Upper lobe of right lung (tissue), 1 donor: ENCODE measurements at regions not wholly inside any gene's neighbourhood (a gene's known extent, or its start where the extent isn't known, plus 50 kb on each side); places are given as distances from the start of the nearest gene placed in this dataset.
"Not testable (repeated sequence)": the region's sequence is repeated elsewhere in the genome, so short reads cannot be mapped to it uniquely, and the experiment has no call there.

ENCODE experiments used
- ATAC-seq: fragments of 200-7000 bp; cut with Tn5 transposase; one replicate; pipeline ENCODE4 v1.9.1; 2020; ENCODE audit warnings: mild to moderate bottlenecking, moderate library complexity
- DNase-seq: peaks from one replicate; pipeline ENCODE4 v3.0.0-alpha.2; 2020
- H3K27ac ChIP-seq: fragments of 200-600 bp; one replicate; pipeline ENCODE4 v1.8.0; 2022
- H3K27me3 ChIP-seq: fragments of 200-600 bp; one replicate; pipeline ENCODE4 v1.8.0; 2022; ENCODE audit warnings: mild to moderate bottlenecking
- H3K36me3 ChIP-seq: fragments of 200-600 bp; one replicate; pipeline ENCODE4 v1.8.0; 2022
- H3K4me1 ChIP-seq: fragments of 200-600 bp; one replicate; pipeline ENCODE4 v1.8.0; 2022
- H3K4me3 ChIP-seq: fragments of 200-600 bp; one replicate; pipeline ENCODE4 v1.8.0; 2022; ENCODE audit warnings: mild to moderate bottlenecking
- H3K9me3 ChIP-seq: fragments of 200-600 bp; one replicate; pipeline ENCODE4 v1.8.0; 2022
- CTCF ChIP-seq: fragments of 200-600 bp; IDR thresholded peaks from one replicate; pipeline ENCODE4 v1.8.0; 2022; ENCODE audit warnings: antibody characterized with exemption
- intact Hi-C: fragments of 100-400 bp; cut with DNase I; formaldehyde crosslinking; loops from one replicate; pipeline ENCODE4 v1.11.0; 2022
- donor health status: DM: no; HTN: yes; CAD: no; lungs with severe emphysema.

GRCh38 chr5:52624291-52624690, 163.4 kb upstream of the ITGA1 start:
- H3K27ac ChIP-seq, result no peak overlapping the region
- ATAC-seq (no peak), DNase-seq (no peak)
- no peaks in the 10 kb centered on the region for H3K27me3 ChIP-seq
- no peaks in the 10 kb centered on the region for H3K36me3 ChIP-seq
- intact Hi-C loops, result no loop called here
- H3K4me3 ChIP-seq, result no peak overlapping the region
- no peaks in the 10 kb centered on the region for H3K9me3 ChIP-seq
- TF ChIP-seq CTCF, result no peak
- H3K4me1 ChIP-seq, result no peaks in the 10 kb centered on the region

- no peak for TF ChIP-seq CTCF
- Histone ChIP-seq H3K4me1 (no peaks in the 10 kb centered on the region), H3K9me3 (no peaks in the 10 kb centered on the region), H3K36me3 (no peaks in the 10 kb centered on the region), H3K27me3 (no peaks in the 10 kb centered on the region), H3K27ac (no peak overlapping the region), H3K4me3 (no peak overlapping the region)
- intact Hi-C loops, result no loop called here
- ATAC-seq (no peak), DNase-seq (no peak)
Measured at GRCh38 chr5:52626312-52626711, 161.4 kb upstream of the ITGA1 start.

- no peak for ATAC-seq
- intact Hi-C loops, result no loop called here
- no peaks in the 10 kb centered on the region for H3K27me3 ChIP-seq
Measured at GRCh38 chr5:52627740-52628139, 160.0 kb upstream of the ITGA1 start.

GRCh38 chr5:52632281-52632680, 155.4 kb upstream of the ITGA1 start:
- no peaks in the 10 kb centered on the region for H3K27me3 ChIP-seq
- no peak overlapping the region for H3K27ac ChIP-seq
- DNase-seq (no peak), ATAC-seq (no peak)
- H3K9me3 ChIP-seq, result no peaks in the 10 kb centered on the region
- no peaks in the 10 kb centered on the region for H3K36me3 ChIP-seq
- intact Hi-C loops, result no loop called here
- H3K4me3 ChIP-seq, result no peak overlapping the region
- no peak for TF ChIP-seq CTCF
- no peaks in the 10 kb centered on the region for H3K4me1 ChIP-seq

More at GRCh38 chr5:52627740-52628139, 160.0 kb upstream of the ITGA1 start:
- DNase-seq, result no peak
- H3K36me3 ChIP-seq, result no peaks in the 10 kb centered on the region
- no peaks in the 10 kb centered on the region for H3K9me3 ChIP-seq
- TF ChIP-seq CTCF, result no peak
- no peaks in the 10 kb centered on the region for H3K4me1 ChIP-seq
- H3K27ac ChIP-seq, result no peak overlapping the region
- no peak overlapping the region for H3K4me3 ChIP-seq

- H3K4me1 ChIP-seq, H3K36me3 ChIP-seq, H3K27ac ChIP-seq, DNase-seq, ATAC-seq, intact Hi-C loops, H3K4me3 ChIP-seq, H3K27me3 ChIP-seq, H3K9me3 ChIP-seq: not testable (repeated sequence)
Measured at GRCh38 chr5:52634171-52634570, 153.5 kb upstream of the ITGA1 start.

GRCh38 chr5:52638732-52639131, 149.0 kb upstream of the ITGA1 start:
- Histone ChIP-seq H3K4me3 (no peak overlapping the region), H3K27me3 (no peaks in the 10 kb centered on the region), H3K4me1 (no peaks in the 10 kb centered on the region), H3K27ac (no peak overlapping the region), H3K9me3 (no peaks in the 10 kb centered on the region), H3K36me3 (no peaks in the 10 kb centered on the region)
- TF ChIP-seq CTCF, result no peak
- no peak for DNase-seq
- intact Hi-C loops, result no loop called here
- peak; percentile 22 for ATAC-seq
